ENCODE measurements at regions not wholly inside any gene's neighbourhood (a gene's known extent, or its start where the extent isn't known, plus 50 kb on each side); places are given as distances from the start of the nearest gene placed in this dataset.

GRCh38 chr3:55163421-55163820 is 235.6 kb upstream of the LRTM1 start:
- in situ Hi-C loops (cut with HindIII; ENCODE audit: low pct_unique_long_range_greater_than_20kb, low sequenced_read_pairs), result no loop called here
- no peak for TF ChIP-seq JUND (IDR thresholded peaks at IDR 0.05; ENCODE audit: low read depth)
- DNase-seq (ENCODE audit: low read depth in 1 of 2, low spot score in 1 of 2), result no peak

- DNase-seq (ENCODE audit: low read depth in 1 of 2, low spot score in 1 of 2), result no peak
- TF ChIP-seq JUND (IDR thresholded peaks at IDR 0.05; ENCODE audit: low read depth), result no peak
Observed at GRCh38 chr3:55162031-55162795, 234.4 kb upstream of the LRTM1 start.

GRCh38 chr3:55161231-55161630 is 233.4 kb upstream of the LRTM1 start:
- no peak for DNase-seq (ENCODE audit: low read depth in 1 of 2, low spot score in 1 of 2)
- in situ Hi-C loops (cut with HindIII; ENCODE audit: low pct_unique_long_range_greater_than_20kb, low sequenced_read_pairs), result no loop called here
- no peak for TF ChIP-seq JUND (IDR thresholded peaks at IDR 0.05; ENCODE audit: low read depth)

More at GRCh38 chr3:55162031-55162795, 234.4 kb upstream of the LRTM1 start:
- in situ Hi-C loops (cut with HindIII; ENCODE audit: low pct_unique_long_range_greater_than_20kb, low sequenced_read_pairs), result no loop called here

- in situ Hi-C loops (cut with HindIII; ENCODE audit: low pct_unique_long_range_greater_than_20kb, low sequenced_read_pairs), result no loop called here
- no peak for TF ChIP-seq JUND (IDR thresholded peaks at IDR 0.05; ENCODE audit: low read depth)
- no peak for DNase-seq (ENCODE audit: low read depth in 1 of 2, low spot score in 1 of 2)
Observed at GRCh38 chr3:55160241-55160983, 232.6 kb upstream of the LRTM1 start.

- TF ChIP-seq JUND (IDR thresholded peaks at IDR 0.05; ENCODE audit: low read depth), result no peak
- in situ Hi-C loops (cut with HindIII; ENCODE audit: low pct_unique_long_range_greater_than_20kb, low sequenced_read_pairs), result no loop called here
- DNase-seq (ENCODE audit: low read depth in 1 of 2, low spot score in 1 of 2), result no peak
Observed at GRCh38 chr3:55159711-55160110, 231.9 kb upstream of the LRTM1 start.

- TF ChIP-seq JUND (IDR thresholded peaks at IDR 0.05; ENCODE audit: low read depth), result no peak
- in situ Hi-C loops (cut with HindIII; ENCODE audit: low pct_unique_long_range_greater_than_20kb, low sequenced_read_pairs), result no loop called here
- no peak for DNase-seq (ENCODE audit: low read depth in 1 of 2, low spot score in 1 of 2)
Observed at GRCh38 chr3:55159016-55159415, 231.2 kb upstream of the LRTM1 start.

GRCh38 chr3:55158345-55158744 is 230.5 kb upstream of the LRTM1 start:
- no peak for DNase-seq (ENCODE audit: low read depth in 1 of 2, low spot score in 1 of 2)
- no peak for TF ChIP-seq JUND (IDR thresholded peaks at IDR 0.05; ENCODE audit: low read depth)
- in situ Hi-C loops (cut with HindIII; ENCODE audit: low pct_unique_long_range_greater_than_20kb, low sequenced_read_pairs), result no loop called here

GRCh38 chr3:55157731-55158130 is 229.9 kb upstream of the LRTM1 start:
- DNase-seq (ENCODE audit: low read depth in 1 of 2, low spot score in 1 of 2), result no peak
- no peak for TF ChIP-seq JUND (IDR thresholded peaks at IDR 0.05; ENCODE audit: low read depth)
- in situ Hi-C loops (cut with HindIII; ENCODE audit: low pct_unique_long_range_greater_than_20kb, low sequenced_read_pairs), result no loop called here

- no peak for DNase-seq (ENCODE audit: low read depth in 1 of 2, low spot score in 1 of 2)
- in situ Hi-C loops (cut with HindIII; ENCODE audit: low pct_unique_long_range_greater_than_20kb, low sequenced_read_pairs), result no loop called here
- TF ChIP-seq JUND (IDR thresholded peaks at IDR 0.05; ENCODE audit: low read depth), result no peak
Observed at GRCh38 chr3:55156851-55157650, 229.2 kb upstream of the LRTM1 start.

GRCh38 chr3:55147856-55148720 is 220.2 kb upstream of the LRTM1 start:
- TF ChIP-seq JUND (IDR thresholded peaks at IDR 0.05; ENCODE audit: low read depth), result no peak
- no peak for DNase-seq (ENCODE audit: low read depth in 1 of 2, low spot score in 1 of 2)
- in situ Hi-C loops (cut with HindIII; ENCODE audit: low pct_unique_long_range_greater_than_20kb, low sequenced_read_pairs), result no loop called here

- DNase-seq (ENCODE audit: low read depth in 1 of 2, low spot score in 1 of 2), result no peak
- in situ Hi-C loops (cut with HindIII; ENCODE audit: low pct_unique_long_range_greater_than_20kb, low sequenced_read_pairs), result no loop called here
- TF ChIP-seq JUND (IDR thresholded peaks at IDR 0.05; ENCODE audit: low read depth), result no peak
Observed at GRCh38 chr3:55147406-55147805, 219.5 kb upstream of the LRTM1 start.

GRCh38 chr3:55146216-55146615 is 218.4 kb upstream of the LRTM1 start:
- DNase-seq (ENCODE audit: low read depth in 1 of 2, low spot score in 1 of 2), result no peak
- no peak for TF ChIP-seq JUND (IDR thresholded peaks at IDR 0.05; ENCODE audit: low read depth)
- in situ Hi-C loops (cut with HindIII; ENCODE audit: low pct_unique_long_range_greater_than_20kb, low sequenced_read_pairs), result no loop called here
